GM12892 (cell line): ENCODE measurements at regions not wholly inside any gene's neighbourhood (a gene's known extent, or its start where the extent isn't known, plus 50 kb on each side); places are given as distances from the start of the nearest gene placed in this dataset.
"Not testable (repeated sequence)": the region's sequence is repeated elsewhere in the genome, so short reads cannot be mapped to it uniquely, and the experiment has no call there.

Experiments used
- DNase-seq: peaks from one replicate; pipeline ENCODE4 v3.0.0; 2011; ENCODE audit not compliant: insufficient read length
- FAIRE-seq: peaks from 2 replicates; lab custom pipeline; 2011; peaks lifted over from hg19 to GRCh38; lab: Jason Lieb, UNC
- POLR2A ChIP-seq: IDR thresholded peaks from 2 replicates; pipeline ENCODE4 v1.6.1; 2011; ENCODE audit warnings: low read depth, low read length, control low read depth
- POLR2AphosphoS5 ChIP-seq: IDR thresholded peaks from 2 replicates; pipeline ENCODE4 v1.6.1; 2011; ENCODE audit warnings: low read depth, low read length, control low read depth
- TAF1 ChIP-seq: IDR thresholded peaks from 2 replicates; pipeline ENCODE4 v1.6.1; 2011; ENCODE audit warnings: low read depth, mild to moderate bottlenecking, control low read depth, low read length, borderline replicate concordance

DNA sequence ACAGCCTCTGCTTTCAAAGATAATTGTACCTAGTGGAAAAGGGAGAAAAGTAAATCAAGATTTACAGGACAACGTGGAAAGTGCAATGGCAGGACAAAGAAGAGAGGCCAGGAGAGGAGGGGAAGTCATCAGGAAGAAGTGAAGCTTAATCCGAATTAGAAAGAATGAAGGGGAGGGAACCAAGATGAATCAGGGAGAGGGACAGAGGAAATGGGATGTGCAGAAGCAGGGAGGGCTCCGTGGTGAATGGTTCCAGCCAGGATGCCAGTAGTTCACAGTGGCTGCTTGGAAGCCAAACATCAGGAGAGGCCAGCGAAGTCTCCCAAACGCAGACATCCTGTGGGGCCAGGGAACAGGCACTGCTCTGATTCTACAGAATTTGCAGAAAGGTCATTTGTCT, 144.4 kb downstream of the LIG4 start:
- FAIRE-seq (no peak), DNase-seq (no peak)
- TF ChIP-seq POLR2A, result no peak
- no peak for TF ChIP-seq TAF1
- TF ChIP-seq POLR2AphosphoS5, result no peak

DNA sequence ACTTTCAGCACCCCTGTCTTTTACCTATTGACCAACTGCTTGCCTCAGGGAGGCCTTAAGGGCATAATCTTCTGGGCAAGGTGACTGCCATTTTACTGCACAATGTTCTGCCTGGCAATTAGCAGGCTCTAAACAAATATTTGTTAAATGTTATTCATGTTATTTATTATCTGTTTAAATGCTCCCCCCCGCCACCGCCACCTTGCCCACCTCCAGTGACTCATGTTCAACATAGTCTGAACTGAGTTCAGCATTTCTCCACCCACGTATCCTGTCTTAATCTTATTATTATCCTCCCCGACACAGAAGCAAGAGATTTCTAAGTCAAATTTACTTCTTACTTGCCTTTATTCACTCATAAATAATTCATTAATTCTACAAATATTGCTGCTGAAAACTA, 144.8 kb downstream of the LIG4 start:
- TF ChIP-seq POLR2AphosphoS5 (no peak), TAF1 (no peak), POLR2A (no peak)
- DNase-seq, result no peak
- no peak for FAIRE-seq

GRCh38 chr13:108069521-108070210, 145.7 kb downstream of the LIG4 start:
- DNase-seq (no peak), FAIRE-seq (no peak)
- TF ChIP-seq TAF1, result no peak
- TF ChIP-seq POLR2A, result no peak
- no peak for TF ChIP-seq POLR2AphosphoS5

- not testable (repeated sequence) for FAIRE-seq, DNase-seq
Observed at GRCh38 chr13:108064372-108064771, 151.0 kb downstream of the LIG4 start.

- DNase-seq (no peak), FAIRE-seq (no peak)
Observed at GRCh38 chr13:108060111-108060510, 155.2 kb downstream of the LIG4 start.

DNA sequence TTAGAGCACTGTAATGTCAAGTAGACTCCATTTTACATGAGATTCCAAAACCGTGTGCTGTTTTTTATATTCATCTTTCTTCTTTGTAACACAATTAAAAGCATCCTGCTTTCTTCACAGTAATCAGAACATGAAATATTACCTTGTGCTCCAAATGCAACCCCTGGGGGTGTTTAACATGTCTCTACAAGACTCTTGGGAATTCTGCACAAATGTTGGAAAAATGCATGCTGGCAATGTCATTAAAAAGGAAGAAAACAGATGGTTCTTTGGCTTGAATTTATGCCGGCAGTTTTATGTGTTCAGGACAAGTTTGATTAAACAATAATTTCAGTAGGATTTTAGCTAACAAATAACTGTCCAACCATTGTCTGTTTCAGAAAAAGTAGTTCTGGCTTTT, 159.1 kb downstream of the LIG4 start:
- DNase-seq (no peak), FAIRE-seq (no peak)
- no peak for TF ChIP-seq POLR2AphosphoS5
- TF ChIP-seq POLR2A, result no peak
- no peak for TF ChIP-seq TAF1

More at GRCh38 chr13:108060111-108060510, 155.2 kb downstream of the LIG4 start:
- TF ChIP-seq TAF1, result no peak
- no peak for TF ChIP-seq POLR2A
- TF ChIP-seq POLR2AphosphoS5, result no peak

GRCh38 chr13:108049211-108049610, 166.1 kb downstream of the LIG4 start:
- TF ChIP-seq TAF1 (no peak), POLR2A (no peak), POLR2AphosphoS5 (no peak)
- FAIRE-seq, result no peak

GRCh38 chr13:108044954-108045353, 170.4 kb downstream of the LIG4 start:
- no peak for FAIRE-seq
- no peak for DNase-seq
- TF ChIP-seq POLR2AphosphoS5 (no peak), TAF1 (no peak), POLR2A (no peak)

More at GRCh38 chr13:108049211-108049610, 166.1 kb downstream of the LIG4 start:
- no peak for DNase-seq

GRCh38 chr13:108042866-108043265, 172.5 kb downstream of the LIG4 start:
- DNase-seq, FAIRE-seq: not testable (repeated sequence)

DNA sequence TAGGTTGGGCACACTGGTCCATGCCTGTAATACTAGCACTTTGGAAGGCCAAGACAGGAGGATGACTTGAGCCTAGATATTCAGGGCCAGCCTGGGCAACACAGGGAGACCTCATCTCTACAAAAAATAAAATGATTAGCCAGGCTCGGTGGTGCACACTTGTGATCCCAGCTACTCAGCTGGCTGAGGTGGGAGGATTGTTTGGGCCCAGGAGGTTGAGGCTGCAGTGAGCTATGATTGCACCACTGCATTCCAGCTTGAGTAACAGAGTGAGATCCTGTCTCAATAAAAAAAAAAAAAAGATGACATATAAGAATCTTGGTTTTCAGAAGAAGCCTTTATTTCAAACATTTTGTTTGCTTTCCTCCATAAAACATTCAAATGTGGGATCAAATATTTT, 178.0 kb downstream of the LIG4 start:
- DNase-seq, result no peak
- TF ChIP-seq POLR2A (no peak), POLR2AphosphoS5 (no peak), TAF1 (no peak)
- FAIRE-seq, result no peak

GRCh38 chr13:108036411-108036932, 178.9 kb downstream of the LIG4 start:
- FAIRE-seq (no peak), DNase-seq (no peak)
- TF ChIP-seq POLR2A (no peak), POLR2AphosphoS5 (no peak), TAF1 (no peak)

- no peak for TF ChIP-seq POLR2AphosphoS5
- TF ChIP-seq TAF1, result no peak
- no peak for TF ChIP-seq POLR2A
- DNase-seq (no peak), FAIRE-seq (no peak)
Observed at GRCh38 chr13:108034909-108035410, 180.4 kb downstream of the LIG4 start.
